ENCODE measurements at regions not wholly inside any gene's neighbourhood (a gene's known extent, or its start where the extent isn't known, plus 50 kb on each side); places are given as distances from the start of the nearest gene placed in this dataset.
A peak's percentile ranks its signal among the peaks of the same experiment; 100 is the strongest.

- FAIRE-seq (no peak), DNase-seq (ENCODE audit: low read depth) (no peak)
- H3K36me3 ChIP-seq (ENCODE audit: control insufficient read depth, insufficient read depth, low read length) = no peaks in the 10 kb centered on the region
- H3K4me3 ChIP-seq (ENCODE audit: low read depth, low read length) = no peak overlapping the region
- TF ChIP-seq CTCF (IDR thresholded peaks at IDR 0.05; ENCODE audit: insufficient read depth, low read length, severe bottlenecking) = no peak
- H3K27me3 ChIP-seq (ENCODE audit: control insufficient read depth, insufficient read depth, low read length) = no peaks in the 10 kb centered on the region
Measured at GRCh38 chr16:76665571-76666275, 388.5 kb downstream of the CNTNAP4 start.

GRCh38 chr16:76668207-76668725, 391.1 kb downstream of the CNTNAP4 start:
- Histone ChIP-seq H3K36me3 (ENCODE audit: control insufficient read depth, insufficient read depth, low read length) (no peaks in the 10 kb centered on the region), H3K27me3 (ENCODE audit: control insufficient read depth, insufficient read depth, low read length) (no peaks in the 10 kb centered on the region), H3K4me3 (ENCODE audit: low read depth, low read length) (no peak overlapping the region)
- DNase-seq (ENCODE audit: low read depth) (no peak), FAIRE-seq (no peak)
- no peak for TF ChIP-seq CTCF (IDR thresholded peaks at IDR 0.05; ENCODE audit: insufficient read depth, low read length, severe bottlenecking)

GRCh38 chr16:76669288-76669687, 392.1 kb downstream of the CNTNAP4 start:
- DNase-seq (ENCODE audit: low read depth) (no peak), FAIRE-seq (no peak)
- no peak for TF ChIP-seq CTCF (IDR thresholded peaks at IDR 0.05; ENCODE audit: insufficient read depth, low read length, severe bottlenecking)
- Histone ChIP-seq H3K27me3 (ENCODE audit: control insufficient read depth, insufficient read depth, low read length) (no peaks in the 10 kb centered on the region), H3K4me3 (ENCODE audit: low read depth, low read length) (no peak overlapping the region), H3K36me3 (ENCODE audit: control insufficient read depth, insufficient read depth, low read length) (no peaks in the 10 kb centered on the region)

- no peaks in the 10 kb centered on the region for H3K36me3 ChIP-seq (ENCODE audit: control insufficient read depth, insufficient read depth, low read length)
- no peaks in the 10 kb centered on the region for H3K27me3 ChIP-seq (ENCODE audit: control insufficient read depth, insufficient read depth, low read length)
- no peak overlapping the region for H3K4me3 ChIP-seq (ENCODE audit: low read depth, low read length)
- TF ChIP-seq CTCF (IDR thresholded peaks at IDR 0.05; ENCODE audit: insufficient read depth, low read length, severe bottlenecking) = no peak
- FAIRE-seq (no peak), DNase-seq (ENCODE audit: low read depth) (peak; percentile 50)
Measured at GRCh38 chr16:76670125-76670857, 393.1 kb downstream of the CNTNAP4 start.

GRCh38 chr16:76676356-76676755, 399.2 kb downstream of the CNTNAP4 start:
- FAIRE-seq (peak; percentile 93), DNase-seq (ENCODE audit: low read depth) (peak; percentile 91)
- H3K4me3 ChIP-seq (ENCODE audit: low read depth, low read length) = no peak overlapping the region
- no peaks in the 10 kb centered on the region for H3K36me3 ChIP-seq (ENCODE audit: control insufficient read depth, insufficient read depth, low read length)
- H3K27me3 ChIP-seq (ENCODE audit: control insufficient read depth, insufficient read depth, low read length) = no peaks in the 10 kb centered on the region
- no peak for TF ChIP-seq CTCF (IDR thresholded peaks at IDR 0.05; ENCODE audit: insufficient read depth, low read length, severe bottlenecking)

Data from bronchial epithelial cell (primary cell).